Fibroblast of lung (primary cell): ENCODE measurements at regions not wholly inside any gene's neighbourhood (a gene's known extent, or its start where the extent isn't known, plus 50 kb on each side); places are given as distances from the start of the nearest gene placed in this dataset.
A peak's percentile ranks its signal among the peaks of the same experiment; 100 is the strongest.

Experiments
- DNase-seq, 2 donors: peaks; one replicate each; pipeline versions ENCODE4 v3.0.0 to v3.0.0-alpha.2; 2010; ENCODE audit warnings: low read depth in 2 of 2
- H2AFZ ChIP-seq: 2 replicates; pipeline ENCODE4 v1.5.1; 2012; ENCODE audit warnings: low read length, control low read depth, inconsistent platforms
- H3K27ac ChIP-seq: 2 replicates; pipeline ENCODE4 v1.5.1; 2011; ENCODE audit warnings: low read length, control low read depth; ENCODE audit not compliant: insufficient read depth
- H3K27me3 ChIP-seq: 2 replicates; pipeline ENCODE4 v1.5.1; 2011; ENCODE audit warnings: mild to moderate bottlenecking, low read length; ENCODE audit not compliant: control insufficient read depth, insufficient read depth
- H3K36me3 ChIP-seq: 2 replicates; pipeline ENCODE4 v1.5.1; 2011; ENCODE audit warnings: low read length; ENCODE audit not compliant: control insufficient read depth, insufficient read depth
- H3K4me1 ChIP-seq: 2 replicates; pipeline ENCODE4 v1.5.1; 2011; ENCODE audit warnings: low read length; ENCODE audit not compliant: control insufficient read depth, insufficient read depth; ENCODE audit errors: extremely low read depth
- H3K4me2 ChIP-seq: 2 replicates; pipeline ENCODE4 v1.5.1; 2011; ENCODE audit warnings: low read length, control low read depth; ENCODE audit not compliant: insufficient read depth; ENCODE audit errors: extremely low read depth
- H3K4me3 ChIP-seq, 4 experiments: fragments of 200-600 bp in 1 of 4; sonication (generic) in 1 of 4; replicated peaks in 1 of 4; 2 replicates each; pipeline ENCODE4 v1.5.1; 2011 to 2016; ENCODE audit warnings: low read length in 4 of 4, low read depth in 3 of 4, mild to moderate bottlenecking in 3 of 4, control low read depth in 2 of 4, inconsistent platforms in 1 of 4, mixed read lengths in 1 of 4; ENCODE audit not compliant: insufficient read depth in 1 of 4; ENCODE audit errors: control extremely low read depth in 1 of 4
- H3K79me2 ChIP-seq: 2 replicates; pipeline ENCODE4 v1.5.1; 2012; ENCODE audit warnings: mild to moderate bottlenecking, low read length, inconsistent platforms; ENCODE audit not compliant: control insufficient read depth, insufficient read depth
- H3K9ac ChIP-seq: 2 replicates; pipeline ENCODE4 v1.5.1; 2011; ENCODE audit warnings: mild to moderate bottlenecking, low read length, control low read depth; ENCODE audit not compliant: insufficient read depth
- H3K9me3 ChIP-seq: 2 replicates; pipeline ENCODE4 v1.5.1; 2012; ENCODE audit warnings: low read depth, low read length; ENCODE audit not compliant: control insufficient read depth, insufficient read depth
- H4K20me1 ChIP-seq: 2 replicates; pipeline ENCODE4 v1.5.1; 2011; ENCODE audit warnings: low read length; ENCODE audit not compliant: control insufficient read depth, insufficient read depth; ENCODE audit errors: extremely low read depth
- CTCF ChIP-seq, 2 donors: IDR thresholded peaks in 1 of 2; conservative IDR thresholded peaks in 1 of 2; 1 replicate in 1 of 2; 2 replicates in 1 of 2; pipeline ENCODE4 v1.5.1; 2011 to 2012; ENCODE audit warnings: low read length in 2 of 2, control low read depth in 1 of 2, inconsistent platforms in 1 of 2, low read depth in 1 of 2, mild to moderate bottlenecking in 1 of 2
- EZH2 ChIP-seq: IDR thresholded peaks from 2 replicates; pipeline ENCODE4 v1.5.1; 2012; ENCODE audit warnings: low read length, control low read depth, mild to moderate bottlenecking; ENCODE audit errors: missing control alignments

DNA sequence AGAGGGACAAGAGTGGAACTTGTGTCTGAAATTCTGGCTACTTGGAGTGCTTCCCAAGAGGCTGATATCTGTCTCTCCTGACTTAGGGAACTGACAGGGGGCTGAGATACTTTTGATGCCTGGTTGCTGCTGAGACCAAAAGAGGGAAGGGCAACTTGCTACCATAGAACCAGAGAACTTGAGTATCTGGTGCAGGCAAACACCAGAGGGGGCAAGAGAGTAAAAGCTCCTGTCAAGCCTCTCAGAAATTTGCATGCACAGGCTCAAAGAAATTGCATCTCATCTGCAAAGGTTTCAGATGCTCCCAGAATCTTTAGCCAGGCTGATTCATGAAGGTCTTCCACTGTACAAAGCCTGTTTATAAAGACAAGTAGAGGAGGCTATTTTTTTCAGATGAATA, 391.3 kb upstream of the FOXG1 start:
- Histone ChIP-seq H3K4me2 (no peak overlapping the region), H3K9me3 (no peaks in the 10 kb centered on the region), H2AFZ (no peak overlapping the region), H3K27ac (no peak overlapping the region), H3K27me3 (no peaks in the 10 kb centered on the region), H3K4me1 (no peaks in the 10 kb centered on the region), H3K9ac (no peak overlapping the region), H3K36me3 (no peaks in the 10 kb centered on the region), H3K79me2 (no peaks in the 10 kb centered on the region), H4K20me1 (no peaks in the 10 kb centered on the region), H3K4me3 (no peak overlapping the region)
- TF ChIP-seq CTCF (conservative IDR thresholded peaks at IDR 0.05 in 1 of 2, IDR thresholded peaks at IDR 0.05 in 1 of 2; ENCODE audit: low read depth in 1 of 2, low read length in 2 of 2), result peak; percentile 36 to 37
- TF ChIP-seq EZH2, result no peak
- DNase-seq, result peak; percentile 23 to 56

GRCh38 chr14:28381656-28382055, 384.9 kb upstream of the FOXG1 start:
- DNase-seq, result peak; percentile 4 to 32
- TF ChIP-seq EZH2 (no peak), CTCF (conservative IDR thresholded peaks at IDR 0.05 in 1 of 2, IDR thresholded peaks at IDR 0.05 in 1 of 2; ENCODE audit: low read depth in 1 of 2, low read length in 2 of 2) (no peak)

GRCh38 chr14:28382444-28383190, 384.0 kb upstream of the FOXG1 start:
- H4K20me1 ChIP-seq, result no peaks in the 10 kb centered on the region
- no peak for TF ChIP-seq CTCF (conservative IDR thresholded peaks at IDR 0.05 in 1 of 2, IDR thresholded peaks at IDR 0.05 in 1 of 2; ENCODE audit: low read depth in 1 of 2, low read length in 2 of 2)
- TF ChIP-seq EZH2, result no peak
- DNase-seq, result peak; percentile 77 to 92
- no peak overlapping the region for H2AFZ ChIP-seq
- H3K4me3 ChIP-seq, result no peak overlapping the region
- no peak overlapping the region for H3K27ac ChIP-seq
- H3K27me3 ChIP-seq, result no peaks in the 10 kb centered on the region
- H3K4me2 ChIP-seq, result no peak overlapping the region
- no peaks in the 10 kb centered on the region for H3K4me1 ChIP-seq
- H3K79me2 ChIP-seq, result no peaks in the 10 kb centered on the region
- no peak overlapping the region for H3K9ac ChIP-seq
- H3K36me3 ChIP-seq, result no peaks in the 10 kb centered on the region
- H3K9me3 ChIP-seq, result no peaks in the 10 kb centered on the region

More at GRCh38 chr14:28381656-28382055, 384.9 kb upstream of the FOXG1 start:
- no peaks in the 10 kb centered on the region for H3K4me1 ChIP-seq
- no peaks in the 10 kb centered on the region for H4K20me1 ChIP-seq
- H2AFZ ChIP-seq, result no peak overlapping the region
- H3K36me3 ChIP-seq, result no peaks in the 10 kb centered on the region
- no peaks in the 10 kb centered on the region for H3K79me2 ChIP-seq
- H3K27ac ChIP-seq, result no peak overlapping the region
- H3K9me3 ChIP-seq, result no peaks in the 10 kb centered on the region
- no peaks in the 10 kb centered on the region for H3K27me3 ChIP-seq
- H3K9ac ChIP-seq, result no peak overlapping the region
- no peak overlapping the region for H3K4me2 ChIP-seq
- no peak overlapping the region for H3K4me3 ChIP-seq
